ENCODE measurements at regions not wholly inside any gene's neighbourhood (a gene's known extent, or its start where the extent isn't known, plus 50 kb on each side); places are given as distances from the start of the nearest gene placed in this dataset.
"Not testable (repeated sequence)": the region's sequence is repeated elsewhere in the genome, so short reads cannot be mapped to it uniquely, and the experiment has no call there.

- Histone ChIP-seq H3K27ac (ENCODE audit: low read depth in 2 of 2, low read length in 2 of 2) (no peak overlapping the region), H3K4me1 (ENCODE audit: control insufficient read depth in 2 of 2, insufficient read depth in 2 of 2, low read length in 2 of 2) (peaks cover 0 to 3% of the 10 kb centered on the region in 2 donors), H3K36me3 (ENCODE audit: control insufficient read depth in 2 of 2, insufficient read depth in 2 of 2, low read length in 2 of 2) (no peaks in the 10 kb centered on the region), H3K9ac (ENCODE audit: low read depth in 1 of 2, low read length in 2 of 2) (no peak overlapping the region), H3K9me3 (ENCODE audit: control insufficient read depth in 2 of 2, low read length in 2 of 2) (no peaks in the 10 kb centered on the region), H3K4me3 (ENCODE audit: low read length in 2 of 2) (no peak overlapping the region), H3K27me3 (ENCODE audit: control insufficient read depth in 2 of 2, insufficient read depth in 2 of 2, low read length in 2 of 2) (no peaks in the 10 kb centered on the region)
Measured at GRCh38 chr4:160362478-160362877, 1259.6 kb downstream of the RAPGEF2 start.

DNA sequence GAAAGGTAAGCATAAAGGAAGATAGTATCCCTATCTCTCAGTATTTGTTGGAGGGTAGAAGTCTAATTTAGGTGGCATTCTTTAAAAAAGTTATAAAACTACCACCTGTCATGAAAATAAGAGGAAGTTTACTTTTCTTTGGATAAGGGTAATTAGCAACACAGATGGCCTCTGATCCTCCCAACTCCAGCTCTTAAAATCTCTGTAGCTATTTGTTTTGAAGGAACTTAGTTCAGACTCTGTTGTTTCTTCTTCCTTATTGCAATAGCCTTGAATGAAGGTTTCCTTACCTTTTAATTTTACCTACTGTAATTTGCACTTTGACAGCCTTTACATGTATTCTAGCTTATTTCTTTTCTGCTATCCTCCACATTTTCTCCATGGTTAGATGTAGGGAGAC lies 1261.3 kb downstream of the RAPGEF2 start:
- Histone ChIP-seq H3K4me3 (ENCODE audit: low read length in 2 of 2) (no peak overlapping the region), H3K27ac (ENCODE audit: low read depth in 2 of 2, low read length in 2 of 2) (no peak overlapping the region), H3K36me3 (ENCODE audit: control insufficient read depth in 2 of 2, insufficient read depth in 2 of 2, low read length in 2 of 2) (no peaks in the 10 kb centered on the region), H3K4me1 (ENCODE audit: control insufficient read depth in 2 of 2, insufficient read depth in 2 of 2, low read length in 2 of 2) (peaks cover 0 to 3% of the 10 kb centered on the region in 2 donors), H3K27me3 (ENCODE audit: control insufficient read depth in 2 of 2, insufficient read depth in 2 of 2, low read length in 2 of 2) (no peaks in the 10 kb centered on the region), H3K9ac (ENCODE audit: low read depth in 1 of 2, low read length in 2 of 2) (no peak overlapping the region), H3K9me3 (ENCODE audit: control insufficient read depth in 2 of 2, low read length in 2 of 2) (no peaks in the 10 kb centered on the region)

DNA sequence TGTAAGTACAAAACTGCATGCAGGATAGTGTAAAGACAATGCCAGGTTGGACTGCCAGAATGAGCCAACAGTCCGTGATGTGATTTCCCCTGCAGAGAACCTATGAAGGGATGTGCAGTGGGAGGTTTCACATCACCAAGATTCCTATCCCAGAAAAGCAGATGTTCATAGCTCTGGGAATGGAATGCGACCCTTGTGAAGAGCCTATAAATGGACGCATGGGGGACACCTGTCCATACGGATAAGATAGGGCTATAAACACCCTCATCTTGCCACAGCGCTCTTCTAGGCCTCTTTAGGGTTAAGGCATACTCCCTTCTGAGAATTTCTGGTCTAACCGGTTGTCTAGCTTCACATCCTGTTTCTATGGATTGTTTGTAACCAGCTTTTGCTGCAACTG lies 1261.8 kb downstream of the RAPGEF2 start:
- H3K9me3 ChIP-seq (ENCODE audit: control insufficient read depth in 2 of 2, low read length in 2 of 2); H3K27me3 ChIP-seq (ENCODE audit: control insufficient read depth in 2 of 2, insufficient read depth in 2 of 2, low read length in 2 of 2); H3K9ac ChIP-seq (ENCODE audit: low read depth in 1 of 2, low read length in 2 of 2); H3K36me3 ChIP-seq (ENCODE audit: control insufficient read depth in 2 of 2, insufficient read depth in 2 of 2, low read length in 2 of 2); H3K27ac ChIP-seq (ENCODE audit: low read depth in 2 of 2, low read length in 2 of 2); H3K4me1 ChIP-seq (ENCODE audit: control insufficient read depth in 2 of 2, insufficient read depth in 2 of 2, low read length in 2 of 2); H3K4me3 ChIP-seq (ENCODE audit: low read length in 2 of 2): not testable (repeated sequence)

GRCh38 chr4:160365383-160365782 lies 1262.5 kb downstream of the RAPGEF2 start:
- not testable (repeated sequence) for H3K27me3 ChIP-seq (ENCODE audit: control insufficient read depth in 2 of 2, insufficient read depth in 2 of 2, low read length in 2 of 2); H3K9ac ChIP-seq (ENCODE audit: low read depth in 1 of 2, low read length in 2 of 2); H3K27ac ChIP-seq (ENCODE audit: low read depth in 2 of 2, low read length in 2 of 2); H3K4me1 ChIP-seq (ENCODE audit: control insufficient read depth in 2 of 2, insufficient read depth in 2 of 2, low read length in 2 of 2); H3K36me3 ChIP-seq (ENCODE audit: control insufficient read depth in 2 of 2, insufficient read depth in 2 of 2, low read length in 2 of 2); H3K4me3 ChIP-seq (ENCODE audit: low read length in 2 of 2); H3K9me3 ChIP-seq (ENCODE audit: control insufficient read depth in 2 of 2, low read length in 2 of 2)

DNA sequence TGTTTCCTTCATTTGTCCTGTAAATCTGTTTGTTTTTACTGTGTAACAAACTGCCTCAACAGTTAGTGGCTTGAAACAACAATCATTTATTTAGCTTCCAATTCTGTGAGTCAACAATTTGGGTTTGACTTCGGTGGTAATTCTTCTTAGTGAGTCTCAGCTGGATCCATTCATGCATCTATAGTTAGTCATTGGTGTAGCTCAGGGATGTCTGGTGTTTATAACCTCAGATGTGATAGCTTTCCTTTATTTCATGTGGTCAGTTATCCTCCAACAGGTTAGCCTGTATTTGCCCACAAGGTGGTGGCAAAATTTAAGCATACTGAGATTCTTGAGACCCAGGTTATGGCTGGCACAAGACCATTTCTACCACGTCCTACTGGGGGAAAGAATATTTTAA lies 1267.2 kb downstream of the RAPGEF2 start:
- no peak overlapping the region for H3K4me3 ChIP-seq (ENCODE audit: low read length in 2 of 2)
- H3K27ac ChIP-seq (ENCODE audit: low read depth in 2 of 2, low read length in 2 of 2), result no peak overlapping the region
- no peaks in the 10 kb centered on the region for H3K4me1 ChIP-seq (ENCODE audit: control insufficient read depth in 2 of 2, insufficient read depth in 2 of 2, low read length in 2 of 2)
- no peaks in the 10 kb centered on the region for H3K36me3 ChIP-seq (ENCODE audit: control insufficient read depth in 2 of 2, insufficient read depth in 2 of 2, low read length in 2 of 2)
- H3K9ac ChIP-seq (ENCODE audit: low read depth in 1 of 2, low read length in 2 of 2), result no peak overlapping the region
- no peaks in the 10 kb centered on the region for H3K9me3 ChIP-seq (ENCODE audit: control insufficient read depth in 2 of 2, low read length in 2 of 2)
- no peaks in the 10 kb centered on the region for H3K27me3 ChIP-seq (ENCODE audit: control insufficient read depth in 2 of 2, insufficient read depth in 2 of 2, low read length in 2 of 2)

- no peaks in the 10 kb centered on the region for H3K27me3 ChIP-seq (ENCODE audit: control insufficient read depth in 2 of 2, insufficient read depth in 2 of 2, low read length in 2 of 2)
- no peak overlapping the region for H3K9ac ChIP-seq (ENCODE audit: low read depth in 1 of 2, low read length in 2 of 2)
- no peaks in the 10 kb centered on the region for H3K36me3 ChIP-seq (ENCODE audit: control insufficient read depth in 2 of 2, insufficient read depth in 2 of 2, low read length in 2 of 2)
- H3K9me3 ChIP-seq (ENCODE audit: control insufficient read depth in 2 of 2, low read length in 2 of 2), result no peaks in the 10 kb centered on the region
- no peaks in the 10 kb centered on the region for H3K4me1 ChIP-seq (ENCODE audit: control insufficient read depth in 2 of 2, insufficient read depth in 2 of 2, low read length in 2 of 2)
- no peak overlapping the region for H3K4me3 ChIP-seq (ENCODE audit: low read length in 2 of 2)
- no peak overlapping the region for H3K27ac ChIP-seq (ENCODE audit: low read depth in 2 of 2, low read length in 2 of 2)
Measured at GRCh38 chr4:160371446-160371845, 1268.6 kb downstream of the RAPGEF2 start.

DNA sequence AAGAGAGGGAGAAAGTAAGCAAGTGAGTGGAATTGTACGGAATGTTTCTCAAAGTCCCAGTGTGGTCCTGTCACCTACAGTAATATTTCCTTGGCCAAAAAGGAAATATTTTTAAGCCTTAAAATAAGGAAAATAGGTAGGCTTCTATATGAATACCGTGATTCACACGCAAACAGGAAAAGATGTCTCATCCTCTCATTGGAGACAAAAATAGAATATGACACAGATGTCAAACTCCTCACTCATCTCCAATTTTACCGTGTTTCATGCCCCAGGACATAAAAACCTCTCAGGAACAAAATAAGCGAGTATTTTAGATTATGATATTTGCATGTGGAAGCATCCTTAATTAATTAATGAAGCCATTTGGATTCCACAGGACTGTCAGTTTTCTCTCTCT lies 1269.5 kb downstream of the RAPGEF2 start:
- Histone ChIP-seq H3K4me1 (ENCODE audit: control insufficient read depth in 2 of 2, insufficient read depth in 2 of 2, low read length in 2 of 2) (no peaks in the 10 kb centered on the region), H3K36me3 (ENCODE audit: control insufficient read depth in 2 of 2, insufficient read depth in 2 of 2, low read length in 2 of 2) (no peaks in the 10 kb centered on the region), H3K27ac (ENCODE audit: low read depth in 2 of 2, low read length in 2 of 2) (no peak overlapping the region), H3K9me3 (ENCODE audit: control insufficient read depth in 2 of 2, low read length in 2 of 2) (no peaks in the 10 kb centered on the region), H3K4me3 (ENCODE audit: low read length in 2 of 2) (no peak overlapping the region), H3K9ac (ENCODE audit: low read depth in 1 of 2, low read length in 2 of 2) (no peak overlapping the region), H3K27me3 (ENCODE audit: control insufficient read depth in 2 of 2, insufficient read depth in 2 of 2, low read length in 2 of 2) (no peaks in the 10 kb centered on the region)

DNA sequence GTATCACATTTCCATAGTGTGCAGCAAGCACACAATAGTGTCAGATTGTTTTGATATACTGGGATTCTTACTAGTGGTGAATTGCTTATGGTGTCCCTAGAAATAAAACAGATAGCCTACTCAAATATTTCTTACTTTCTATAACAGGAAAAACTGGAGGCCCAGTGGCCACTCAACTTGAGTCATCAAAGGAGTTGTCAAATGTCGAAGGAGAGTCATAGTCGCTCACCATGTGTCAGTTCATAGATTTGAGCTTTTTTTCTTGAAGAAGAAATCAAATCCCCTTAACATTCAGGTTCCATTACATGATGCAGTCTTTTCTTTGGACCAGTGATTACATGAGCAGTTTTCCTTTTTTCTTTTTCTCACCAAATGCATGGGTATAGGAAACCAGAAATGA lies 1271.0 kb downstream of the RAPGEF2 start:
- Histone ChIP-seq H3K9me3 (ENCODE audit: control insufficient read depth in 2 of 2, low read length in 2 of 2) (no peaks in the 10 kb centered on the region), H3K4me3 (ENCODE audit: low read length in 2 of 2) (no peak overlapping the region), H3K4me1 (ENCODE audit: control insufficient read depth in 2 of 2, insufficient read depth in 2 of 2, low read length in 2 of 2) (no peaks in the 10 kb centered on the region), H3K27ac (ENCODE audit: low read depth in 2 of 2, low read length in 2 of 2) (no peak overlapping the region), H3K36me3 (ENCODE audit: control insufficient read depth in 2 of 2, insufficient read depth in 2 of 2, low read length in 2 of 2) (no peaks in the 10 kb centered on the region), H3K27me3 (ENCODE audit: control insufficient read depth in 2 of 2, insufficient read depth in 2 of 2, low read length in 2 of 2) (no peaks in the 10 kb centered on the region), H3K9ac (ENCODE audit: low read depth in 1 of 2, low read length in 2 of 2) (no peak overlapping the region)

GRCh38 chr4:160375772-160376452 lies 1273.0 kb downstream of the RAPGEF2 start:
- H3K27ac ChIP-seq (ENCODE audit: low read depth in 2 of 2, low read length in 2 of 2), result no peak overlapping the region
- no peaks in the 10 kb centered on the region for H3K36me3 ChIP-seq (ENCODE audit: control insufficient read depth in 2 of 2, insufficient read depth in 2 of 2, low read length in 2 of 2)
- no peak overlapping the region for H3K9ac ChIP-seq (ENCODE audit: low read depth in 1 of 2, low read length in 2 of 2)
- no peaks in the 10 kb centered on the region for H3K27me3 ChIP-seq (ENCODE audit: control insufficient read depth in 2 of 2, insufficient read depth in 2 of 2, low read length in 2 of 2)
- H3K9me3 ChIP-seq (ENCODE audit: control insufficient read depth in 2 of 2, low read length in 2 of 2), result no peaks in the 10 kb centered on the region
- no peaks in the 10 kb centered on the region for H3K4me1 ChIP-seq (ENCODE audit: control insufficient read depth in 2 of 2, insufficient read depth in 2 of 2, low read length in 2 of 2)
- no peak overlapping the region for H3K4me3 ChIP-seq (ENCODE audit: low read length in 2 of 2)

GRCh38 chr4:160386846-160387245 lies 1284.0 kb downstream of the RAPGEF2 start:
- Histone ChIP-seq H3K9ac (ENCODE audit: low read depth in 1 of 2, low read length in 2 of 2) (no peak overlapping the region), H3K36me3 (ENCODE audit: control insufficient read depth in 2 of 2, insufficient read depth in 2 of 2, low read length in 2 of 2) (no peaks in the 10 kb centered on the region), H3K27ac (ENCODE audit: low read depth in 2 of 2, low read length in 2 of 2) (no peak overlapping the region), H3K4me1 (ENCODE audit: control insufficient read depth in 2 of 2, insufficient read depth in 2 of 2, low read length in 2 of 2) (no peaks in the 10 kb centered on the region), H3K4me3 (ENCODE audit: low read length in 2 of 2) (no peak overlapping the region), H3K27me3 (ENCODE audit: control insufficient read depth in 2 of 2, insufficient read depth in 2 of 2, low read length in 2 of 2) (no peaks in the 10 kb centered on the region), H3K9me3 (ENCODE audit: control insufficient read depth in 2 of 2, low read length in 2 of 2) (no peaks in the 10 kb centered on the region)

GRCh38 chr4:160399826-160400225 lies 1296.9 kb downstream of the RAPGEF2 start:
- Histone ChIP-seq H3K9me3 (ENCODE audit: control insufficient read depth in 2 of 2, low read length in 2 of 2) (no peaks in the 10 kb centered on the region), H3K36me3 (ENCODE audit: control insufficient read depth in 2 of 2, insufficient read depth in 2 of 2, low read length in 2 of 2) (no peaks in the 10 kb centered on the region), H3K4me1 (ENCODE audit: control insufficient read depth in 2 of 2, insufficient read depth in 2 of 2, low read length in 2 of 2) (no peaks in the 10 kb centered on the region), H3K27me3 (ENCODE audit: control insufficient read depth in 2 of 2, insufficient read depth in 2 of 2, low read length in 2 of 2) (no peaks in the 10 kb centered on the region), H3K9ac (ENCODE audit: low read depth in 1 of 2, low read length in 2 of 2) (no peak overlapping the region), H3K27ac (ENCODE audit: low read depth in 2 of 2, low read length in 2 of 2) (no peak overlapping the region), H3K4me3 (ENCODE audit: low read length in 2 of 2) (no peak overlapping the region)

Measured in mucosa of rectum (tissue), 2 donors.